WTC11 (cell line): ENCODE measurements at regions not wholly inside any gene's neighbourhood (a gene's known extent, or its start where the extent isn't known, plus 50 kb on each side); places are given as distances from the start of the nearest gene placed in this dataset.

Experiments
- CTCF ChIP-seq: fragments of 200-600 bp; IDR thresholded peaks from 2 replicates; pipeline ENCODE4 v1.8.0; 2022; ENCODE audit warnings: antibody characterized with exemption
- E2F5 ChIP-seq: sonication (generic); formaldehyde crosslinking; IDR thresholded peaks from 2 replicates; pipeline ENCODE4 v1.8.1; 2022; ENCODE audit warnings: mild to moderate bottlenecking, moderate library complexity, missing genetic modification reagents
- EMX1 ChIP-seq: fragments of 250-450 bp; sonication (Bioruptor Pico); IDR thresholded peaks from 2 replicates; pipeline ENCODE4 v1.8.0; 2021; ENCODE audit warnings: mild to moderate bottlenecking
- FOXP1 ChIP-seq: sonication (generic); formaldehyde crosslinking; IDR thresholded peaks from 2 replicates; pipeline ENCODE4 v1.8.0; 2022; ENCODE audit warnings: missing genetic modification reagents, mild to moderate bottlenecking, moderate library complexity, borderline replicate concordance
- JUN ChIP-seq: sonication (generic); formaldehyde crosslinking; IDR thresholded peaks from 2 replicates; pipeline ENCODE4 v1.8.0; 2023; ENCODE audit warnings: mild to moderate bottlenecking, missing genetic modification reagents
- MAX ChIP-seq: sonication (generic); formaldehyde crosslinking; IDR thresholded peaks from 2 replicates; pipeline ENCODE4 v1.8.0; 2022; ENCODE audit warnings: mild to moderate bottlenecking, missing genetic modification reagents
- NFE2L1 ChIP-seq: sonication (generic); formaldehyde crosslinking; IDR thresholded peaks from 2 replicates; pipeline ENCODE4 v1.8.1; 2023; ENCODE audit warnings: missing genetic modification reagents
- SP1 ChIP-seq: sonication (generic); formaldehyde crosslinking; conservative IDR thresholded peaks from 2 replicates; pipeline ENCODE4 v1.8.1; 2022; ENCODE audit warnings: missing genetic modification reagents
- ZNF416 ChIP-seq: fragments of 250-450 bp; sonication (Bioruptor Pico); IDR thresholded peaks from 2 replicates; pipeline ENCODE4 v1.9.0; 2021; ENCODE audit warnings: mild to moderate bottlenecking, inconsistent platforms
- ZNF425 ChIP-seq: fragments of 250-450 bp; sonication (Bioruptor Pico); conservative IDR thresholded peaks from 2 replicates; pipeline ENCODE4 v1.9.0; 2021; ENCODE audit warnings: mild to moderate bottlenecking

GRCh38 chr1:4407851-4408250, 246.6 kb upstream of the AJAP1 start:
- TF ChIP-seq CTCF (no peak), FOXP1 (no peak), EMX1 (no peak), ZNF425 (CRISPR knock-in tag) (no peak), JUN (CRISPR knock-in tag) (no peak), SP1 (CRISPR knock-in tag) (no peak), ZNF416 (no peak), NFE2L1 (CRISPR knock-in tag) (no peak), MAX (CRISPR knock-in tag) (no peak), E2F5 (CRISPR knock-in tag) (no peak)
